H1 (cell line): ENCODE measurements at regions not wholly inside any gene's neighbourhood (a gene's known extent, or its start where the extent isn't known, plus 50 kb on each side); places are given as distances from the start of the nearest gene placed in this dataset.

Experiments
- CTCF ChIA-PET: fragments of 300-600 bp; sonication (Branson Sonifier 250); formaldehyde crosslinking; loops from one replicate; lab custom pipeline; 2021; ENCODE audit not compliant: partially characterized antibody; lab: Charles Lee
- POLR2A ChIA-PET: fragments of 300-600 bp; sonication (Branson Sonifier 250); formaldehyde crosslinking; loops from one replicate; lab custom pipeline; 2021; ENCODE audit warnings: inconsistent platforms; ENCODE audit not compliant: partially characterized antibody; lab: Charles Lee
- DNase-seq, 2 experiments: peaks; one replicate each; pipeline versions ENCODE4 v3.0.0 to v3.0.0-alpha.2; 2010 to 2022; ENCODE audit warnings: low spot score in 2 of 2, low read depth in 1 of 2, mixed read lengths in 1 of 2
- FAIRE-seq: peaks from 2 replicates; lab custom pipeline; 2011; peaks lifted over from hg19 to GRCh38; lab: Jason Lieb, UNC
- H2AFZ ChIP-seq: 2 replicates; pipeline ENCODE4 v1.8.1; 2012; ENCODE audit warnings: low read length, inconsistent platforms
- H2AK5ac ChIP-seq: 2 replicates; pipeline ENCODE4 v1.6.1; 2013; ENCODE audit warnings: low read depth, low read length
- H2BK120ac ChIP-seq: replicated peaks from 2 replicates; pipeline ENCODE3; 2013; ENCODE audit warnings: low read depth, low read length, inconsistent platforms
- H2BK12ac ChIP-seq: 2 replicates; pipeline ENCODE4 v1.6.1; 2013; ENCODE audit warnings: low read depth, low read length
- H2BK15ac ChIP-seq: 2 replicates; pipeline ENCODE4 v1.6.1; 2013; ENCODE audit warnings: low read length
- H2BK20ac ChIP-seq: 2 replicates; pipeline ENCODE4 v1.6.1; 2013; ENCODE audit warnings: low read length
- H2BK5ac ChIP-seq: 2 replicates; pipeline ENCODE4 v1.6.1; 2013; ENCODE audit warnings: low read depth, low read length
- H3K14ac ChIP-seq: 2 replicates; pipeline ENCODE4 v1.6.1; 2013; ENCODE audit warnings: inconsistent platforms; ENCODE audit not compliant: insufficient read length
- H3K18ac ChIP-seq: 2 replicates; pipeline ENCODE4 v1.6.1; 2013; ENCODE audit warnings: low read length; ENCODE audit errors: extremely low read depth
- H3K23ac ChIP-seq: 2 replicates; pipeline ENCODE4 v1.6.1; 2013; ENCODE audit warnings: inconsistent platforms; ENCODE audit not compliant: insufficient read length
- H3K23me2 ChIP-seq: 2 replicates; pipeline ENCODE4 v1.6.1; 2013; ENCODE audit warnings: low read depth, low read length
- H3K27ac ChIP-seq: 2 replicates; pipeline ENCODE4 v1.6.1; 2011; ENCODE audit warnings: low read depth, low read length, inconsistent platforms
- H3K27me3 ChIP-seq, 4 experiments: replicated peaks in 1 of 4; 1 replicate in 1 of 4; 2 replicates in 3 of 4; pipeline versions ENCODE4 v1.6.1 to v1.8.1; 2011 to 2013; ENCODE audit warnings: low read length in 3 of 4, mild to moderate bottlenecking in 3 of 4, inconsistent platforms in 2 of 4, mixed read lengths in 2 of 4, moderate library complexity in 1 of 4; ENCODE audit not compliant: control insufficient read depth in 3 of 4, insufficient read depth in 3 of 4; ENCODE audit errors: extremely low read depth in 1 of 4
- H3K36me3 ChIP-seq, 4 experiments: 2 replicates each; pipeline versions ENCODE4 v1.6.1 to v1.8.1; 2011 to 2013; ENCODE audit warnings: mild to moderate bottlenecking in 4 of 4, low read length in 3 of 4, moderate library complexity in 2 of 4, control low read depth in 1 of 4, inconsistent platforms in 1 of 4; ENCODE audit not compliant: insufficient read depth in 4 of 4, control insufficient read depth in 2 of 4
- H3K4ac ChIP-seq: replicated peaks from 2 replicates; pipeline ENCODE3; 2013; ENCODE audit warnings: low read length, low read depth, mixed read lengths, inconsistent platforms; ENCODE audit not compliant: insufficient read length
- H3K4me1 ChIP-seq, 4 experiments: replicated peaks in 1 of 4; 1 replicate in 1 of 4; 2 replicates in 3 of 4; pipeline versions ENCODE4 v1.6.1 to v1.8.1; 2011 to 2013; ENCODE audit warnings: low read length in 3 of 4, inconsistent platforms in 2 of 4, mixed read lengths in 1 of 4; ENCODE audit not compliant: insufficient read depth in 4 of 4, control insufficient read depth in 3 of 4
- H3K4me2 ChIP-seq, 2 experiments: 2 replicates each; pipeline versions ENCODE4 v1.6.1 to v1.8.1; 2011 to 2013; ENCODE audit warnings: low read depth in 2 of 2, low read length in 2 of 2, control low read depth in 1 of 2, inconsistent platforms in 1 of 2, mild to moderate bottlenecking in 1 of 2; ENCODE audit not compliant: insufficient read depth in 1 of 2
- H3K4me3 ChIP-seq, 4 experiments: fragments of 200-600, 300-600 bp in 1 of 4; sonication (generic), shearing (Covaris generic), sonication (Bioruptor Twin) in 1 of 4; 2 replicates each; pipeline versions ENCODE4 v1.5.1 to v1.8.1; 2011 to 2016; ENCODE audit warnings: low read length in 4 of 4, low read depth in 3 of 4, control low read depth in 2 of 4, inconsistent platforms in 2 of 4, mild to moderate bottlenecking in 2 of 4, mixed read lengths in 1 of 4, moderate library complexity in 1 of 4; ENCODE audit not compliant: insufficient read depth in 2 of 4; ENCODE audit errors: extremely low read depth in 1 of 4
- H3K56ac ChIP-seq: replicated peaks from 2 replicates; pipeline ENCODE3; 2013; ENCODE audit warnings: low read depth, mild to moderate bottlenecking, mixed read lengths, low read length, inconsistent platforms; ENCODE audit not compliant: insufficient read length
- H3K79me1 ChIP-seq: 2 replicates; pipeline ENCODE4 v1.6.1; 2013; ENCODE audit warnings: low read depth, low read length, control low read depth
- H3K79me2 ChIP-seq, 2 experiments: 2 replicates each; pipeline versions ENCODE4 v1.6.1 to v1.8.1; 2012 to 2013; ENCODE audit warnings: low read length in 2 of 2, mild to moderate bottlenecking in 2 of 2, inconsistent platforms in 1 of 2; ENCODE audit not compliant: insufficient read depth in 2 of 2, control insufficient read depth in 1 of 2
- H3K9ac ChIP-seq, 4 experiments: replicated peaks in 1 of 4; 1 replicate in 1 of 4; 2 replicates in 3 of 4; pipeline versions ENCODE4 v1.6.1 to v1.8.1; 2011 to 2013; ENCODE audit warnings: low read depth in 3 of 4, low read length in 3 of 4, control low read depth in 2 of 4, mild to moderate bottlenecking in 2 of 4, moderate library complexity in 2 of 4, inconsistent platforms in 1 of 4; ENCODE audit errors: extremely low read depth in 1 of 4
- H3K9me3 ChIP-seq, 2 experiments: 2 replicates each; pipeline versions ENCODE4 v1.6.1 to v1.8.1; 2012 to 2013; ENCODE audit warnings: mild to moderate bottlenecking in 2 of 2, moderate library complexity in 2 of 2, control low read depth in 1 of 2, inconsistent platforms in 1 of 2, low read depth in 1 of 2, low read length in 1 of 2, mixed read lengths in 1 of 2; ENCODE audit not compliant: insufficient read depth in 2 of 2
- H4K20me1 ChIP-seq, 2 experiments: replicated peaks in 1 of 2; 2 replicates each; pipeline versions ENCODE3 to v1.8.1; 2011 to 2013; ENCODE audit warnings: inconsistent platforms in 2 of 2, low read length in 2 of 2, mild to moderate bottlenecking in 1 of 2; ENCODE audit not compliant: insufficient read depth in 2 of 2, control insufficient read depth in 1 of 2
- H4K5ac ChIP-seq: 2 replicates; pipeline ENCODE4 v1.6.1; 2013; ENCODE audit warnings: low read length, low read depth, mixed read lengths, inconsistent platforms; ENCODE audit not compliant: insufficient read length
- H4K8ac ChIP-seq: 2 replicates; pipeline ENCODE4 v1.8.0; 2013; ENCODE audit warnings: mild to moderate bottlenecking, moderate library complexity, low read length, inconsistent platforms; ENCODE audit not compliant: insufficient read depth; ENCODE audit errors: extremely low read depth
- H4K91ac ChIP-seq: replicated peaks from 2 replicates; pipeline ENCODE3; 2013; ENCODE audit warnings: low read length, mixed read lengths, inconsistent platforms; ENCODE audit not compliant: insufficient read length
- CBX5 ChIP-seq: fragments of 300-800, 300-1000 bp; sonication (generic); IDR thresholded peaks from 2 replicates; pipeline ENCODE4 v1.7.1; 2016; ENCODE audit warnings: antibody characterized with exemption, low read length, low read depth
- CHD1 ChIP-seq: IDR thresholded peaks from 2 replicates; pipeline ENCODE4 v1.6.1; 2012; ENCODE audit warnings: low read depth, low read length, improper control_type of control experiment
- JUND ChIP-seq: IDR thresholded peaks from 2 replicates; pipeline ENCODE4 v1.6.1; 2011; ENCODE audit warnings: mild to moderate bottlenecking, improper control_type of control experiment, low read length
- KDM5A ChIP-seq: fragments of 200-600 bp; IDR thresholded peaks from 2 replicates; pipeline ENCODE4 v1.7.1; 2012; ENCODE audit warnings: mild to moderate bottlenecking, low read length, inconsistent platforms, mixed read lengths
- SRF ChIP-seq: IDR thresholded peaks from 2 replicates; pipeline ENCODE4 v1.6.1; 2011; ENCODE audit warnings: mild to moderate bottlenecking, low read depth, low read length, moderate library complexity
- WGBS, 2 experiments: shearing (Covaris generic) in 1 of 2; methylation state at CpG; one replicate each; pipeline versions ENCODE4 v1.1.6 to v1.1.7; 2013 to 2015; ENCODE audit warnings: low lambda C conversion rate in 2 of 2, mixed read lengths in 2 of 2, inconsistent platforms in 1 of 2, low coverage in 1 of 2, missing lambda C conversion rate in 1 of 2; ENCODE audit not compliant: insufficient replicate concordance in 2 of 2, insufficient coverage in 1 of 2, insufficient read length in 1 of 2; ENCODE audit errors: extremely low coverage in 1 of 2, missing lambda C conversion rate in 1 of 2; 5-methylcytosine and 5-hydroxymethylcytosine counted together

DNA sequence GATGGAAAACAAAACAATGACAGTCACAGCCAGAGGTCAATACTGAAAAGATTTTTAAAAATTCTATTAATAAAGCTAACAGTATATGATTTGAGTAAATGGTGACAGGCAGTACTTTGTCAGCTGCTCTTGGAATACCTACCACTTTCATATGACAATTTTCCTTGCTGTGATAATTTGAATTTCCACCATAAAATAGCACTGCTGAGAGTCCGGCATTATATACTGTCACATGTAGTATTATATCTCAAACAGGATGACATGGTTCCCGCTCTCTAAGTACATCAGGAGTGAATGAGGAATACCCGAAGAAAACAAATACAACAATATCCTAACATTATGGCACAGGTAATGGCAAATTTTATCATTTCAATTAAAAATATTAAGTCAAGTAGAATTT is 146.8 kb upstream of the TMPRSS15 start:
- H3K4ac ChIP-seq: no peak overlapping the region
- H3K14ac ChIP-seq: no peak overlapping the region
- DNase-seq: no peak
- no peaks in the 10 kb centered on the region for H3K36me3 ChIP-seq
- no peak overlapping the region for H2BK12ac ChIP-seq
- no peak overlapping the region for H2AK5ac ChIP-seq
- no peaks in the 10 kb centered on the region for H3K4me1 ChIP-seq
- no peaks in the 10 kb centered on the region for H3K79me2 ChIP-seq
- H3K27ac ChIP-seq: no peak overlapping the region
- no peak for FAIRE-seq
- POLR2A ChIA-PET: no interaction called here
- no peak overlapping the region for H3K18ac ChIP-seq
- no peak overlapping the region for H3K9ac ChIP-seq
- H2BK120ac ChIP-seq: no peak overlapping the region
- H4K91ac ChIP-seq: no peak overlapping the region
- CTCF ChIA-PET: no interaction called here
- H2BK5ac ChIP-seq: no peak overlapping the region
- no peak overlapping the region for H3K23ac ChIP-seq
- H3K9me3 ChIP-seq: no peaks in the 10 kb centered on the region
- H3K4me3 ChIP-seq: no peak overlapping the region
- H2BK20ac ChIP-seq: no peak overlapping the region
- H3K27me3 ChIP-seq: no peaks in the 10 kb centered on the region
- no peak overlapping the region for H3K56ac ChIP-seq
- no peak overlapping the region for H4K8ac ChIP-seq
- H3K4me2 ChIP-seq: no peak overlapping the region
- WGBS, 2 experiments: 95% methylated on average over 3 of the region's 3 CpGs; no CpG with 5 or more reads in 1 of the 2 experiments
- H4K20me1 ChIP-seq: no peaks in the 10 kb centered on the region
- H2AFZ ChIP-seq: no peak overlapping the region
- no peak overlapping the region for H4K5ac ChIP-seq
- H2BK15ac ChIP-seq: no peak overlapping the region
- H3K23me2 ChIP-seq: no peaks in the 10 kb centered on the region
- no peaks in the 10 kb centered on the region for H3K79me1 ChIP-seq
- TF ChIP-seq CBX5 (no peak), SRF (no peak), JUND (no peak), CHD1 (no peak), KDM5A (no peak)
